ENCODE measurements at regions not wholly inside any gene's neighbourhood (a gene's known extent, or its start where the extent isn't known, plus 50 kb on each side); places are given as distances from the start of the nearest gene placed in this dataset.

- in situ Hi-C loops (cut with MboI; ENCODE audit: low sequenced_read_pairs) = no loop called here
- H3K4me3 ChIP-seq = no peak overlapping the region
Observed at GRCh38 chr10:100651916-100652315, 93.5 kb upstream of the PAX2 start.

GRCh38 chr10:100652406-100653135 lies 92.8 kb upstream of the PAX2 start:
- Histone ChIP-seq H3K4me1 (peaks cover 13% of the 10 kb centered on the region), H3K36me3 (replicated peaks) (no peaks in the 10 kb centered on the region), H3K4me3 (no peak overlapping the region), H3K27me3 (ENCODE audit: low read depth) (peaks cover 37% of the 10 kb centered on the region), H3K9me3 (no peaks in the 10 kb centered on the region)
- no peak for DNase-seq (ENCODE audit: low spot score in 2 of 2)
- in situ Hi-C loops (cut with MboI; ENCODE audit: low sequenced_read_pairs) = no loop called here

More at GRCh38 chr10:100651916-100652315, 93.5 kb upstream of the PAX2 start:
- Histone ChIP-seq H3K9me3 (no peaks in the 10 kb centered on the region), H3K36me3 (replicated peaks) (no peaks in the 10 kb centered on the region), H3K4me1 (peaks cover 13% of the 10 kb centered on the region), H3K27me3 (ENCODE audit: low read depth) (peaks cover 35% of the 10 kb centered on the region)
- no peak for DNase-seq (ENCODE audit: low spot score in 2 of 2)

- H3K9me3 ChIP-seq = no peaks in the 10 kb centered on the region
- no peaks in the 10 kb centered on the region for H3K36me3 ChIP-seq (replicated peaks)
- H3K4me3 ChIP-seq = no peak overlapping the region
- in situ Hi-C loops (cut with MboI; ENCODE audit: low sequenced_read_pairs) = no loop called here
- H3K27me3 ChIP-seq (ENCODE audit: low read depth) = peaks cover 43% of the 10 kb centered on the region
- H3K4me1 ChIP-seq = peaks cover 13% of the 10 kb centered on the region
- no peak for DNase-seq (ENCODE audit: low spot score in 2 of 2)
Observed at GRCh38 chr10:100653238-100653956, 92.0 kb upstream of the PAX2 start.

GRCh38 chr10:100653957-100654781 lies 91.2 kb upstream of the PAX2 start:
- peak; percentile 14 to 65 for DNase-seq (ENCODE audit: low spot score in 2 of 2)
- no peaks in the 10 kb centered on the region for H3K9me3 ChIP-seq
- H3K36me3 ChIP-seq (replicated peaks) = no peaks in the 10 kb centered on the region
- in situ Hi-C loops (cut with MboI; ENCODE audit: low sequenced_read_pairs) = no loop called here
- H3K27me3 ChIP-seq (ENCODE audit: low read depth) = peaks cover 43% of the 10 kb centered on the region
- peak overlapping the region; percentile 20 for H3K4me3 ChIP-seq
- peaks cover 13% of the 10 kb centered on the region for H3K4me1 ChIP-seq

GRCh38 chr10:100654782-100655325 lies 90.5 kb upstream of the PAX2 start:
- H3K9me3 ChIP-seq = no peaks in the 10 kb centered on the region
- in situ Hi-C loops (cut with MboI; ENCODE audit: low sequenced_read_pairs) = no loop called here
- peaks cover 13% of the 10 kb centered on the region for H3K4me1 ChIP-seq
- H3K36me3 ChIP-seq (replicated peaks) = no peaks in the 10 kb centered on the region
- peaks cover 50% of the 10 kb centered on the region for H3K27me3 ChIP-seq (ENCODE audit: low read depth)
- peak overlapping the region; percentile 20 for H3K4me3 ChIP-seq
- DNase-seq (ENCODE audit: low spot score in 2 of 2) = peak; percentile 22 to 59

- no peaks in the 10 kb centered on the region for H3K9me3 ChIP-seq
- peak overlapping the region; percentile 20 for H3K4me3 ChIP-seq
- H3K27me3 ChIP-seq (ENCODE audit: low read depth) = peaks cover 48% of the 10 kb centered on the region
- no peak for DNase-seq (ENCODE audit: low spot score in 2 of 2)
- H3K4me1 ChIP-seq = peaks cover 13% of the 10 kb centered on the region
- in situ Hi-C loops (cut with MboI; ENCODE audit: low sequenced_read_pairs) = no loop called here
- no peaks in the 10 kb centered on the region for H3K36me3 ChIP-seq (replicated peaks)
Observed at GRCh38 chr10:100655326-100655759, 90.0 kb upstream of the PAX2 start.

- in situ Hi-C loops (cut with MboI; ENCODE audit: low sequenced_read_pairs) = no loop called here
- Histone ChIP-seq H3K4me3 (peak overlapping the region; percentile 24), H3K36me3 (replicated peaks) (no peaks in the 10 kb centered on the region), H3K9me3 (no peaks in the 10 kb centered on the region), H3K27me3 (ENCODE audit: low read depth) (peaks cover 47% of the 10 kb centered on the region), H3K4me1 (peaks cover 13% of the 10 kb centered on the region)
- DNase-seq (ENCODE audit: low spot score in 2 of 2) = peak in 1 of 2 experiments; percentile 28
Observed at GRCh38 chr10:100655760-100656421, 89.5 kb upstream of the PAX2 start.

- Histone ChIP-seq H3K36me3 (replicated peaks) (no peaks in the 10 kb centered on the region), H3K27me3 (ENCODE audit: low read depth) (peaks cover 47% of the 10 kb centered on the region), H3K9me3 (no peaks in the 10 kb centered on the region), H3K4me1 (peaks cover 13% of the 10 kb centered on the region), H3K4me3 (peak overlapping the region; percentile 24)
- DNase-seq (ENCODE audit: low spot score in 2 of 2) = peak; percentile 53 to 72
- in situ Hi-C loops (cut with MboI; ENCODE audit: low sequenced_read_pairs) = no loop called here
Observed at GRCh38 chr10:100656454-100656853, 88.9 kb upstream of the PAX2 start.

GRCh38 chr10:100658269-100658668 lies 87.1 kb upstream of the PAX2 start:
- Histone ChIP-seq H3K36me3 (replicated peaks) (no peaks in the 10 kb centered on the region), H3K27me3 (ENCODE audit: low read depth) (peaks cover 39% of the 10 kb centered on the region), H3K4me3 (no peak overlapping the region), H3K9me3 (no peaks in the 10 kb centered on the region), H3K4me1 (peaks cover 13% of the 10 kb centered on the region)
- no peak for DNase-seq (ENCODE audit: low spot score in 2 of 2)
- in situ Hi-C loops (cut with MboI; ENCODE audit: low sequenced_read_pairs) = no loop called here

GRCh38 chr10:100659361-100660098 lies 85.9 kb upstream of the PAX2 start:
- in situ Hi-C loops (cut with MboI; ENCODE audit: low sequenced_read_pairs) = no loop called here
- H3K36me3 ChIP-seq (replicated peaks) = no peaks in the 10 kb centered on the region
- H3K27me3 ChIP-seq (ENCODE audit: low read depth) = peaks cover 33% of the 10 kb centered on the region
- no peak overlapping the region for H3K4me3 ChIP-seq
- DNase-seq (ENCODE audit: low spot score in 2 of 2) = no peak
- H3K9me3 ChIP-seq = no peaks in the 10 kb centered on the region
- peaks cover 11% of the 10 kb centered on the region for H3K4me1 ChIP-seq

- Histone ChIP-seq H3K27me3 (ENCODE audit: low read depth) (peaks cover 29% of the 10 kb centered on the region), H3K9me3 (no peaks in the 10 kb centered on the region), H3K36me3 (replicated peaks) (no peaks in the 10 kb centered on the region), H3K4me3 (no peak overlapping the region), H3K4me1 (peaks cover 7% of the 10 kb centered on the region)
- in situ Hi-C loops (cut with MboI; ENCODE audit: low sequenced_read_pairs) = no loop called here
- no peak for DNase-seq (ENCODE audit: low spot score in 2 of 2)
Observed at GRCh38 chr10:100660365-100660764, 85.0 kb upstream of the PAX2 start.

- no peak for DNase-seq (ENCODE audit: low spot score in 2 of 2)
- in situ Hi-C loops (cut with MboI; ENCODE audit: low sequenced_read_pairs) = no loop called here
- no peaks in the 10 kb centered on the region for H3K36me3 ChIP-seq (replicated peaks)
- H3K4me1 ChIP-seq = peaks cover 2% of the 10 kb centered on the region
- H3K9me3 ChIP-seq = no peaks in the 10 kb centered on the region
- H3K4me3 ChIP-seq = no peak overlapping the region
- peaks cover 25% of the 10 kb centered on the region for H3K27me3 ChIP-seq (ENCODE audit: low read depth)
Observed at GRCh38 chr10:100660945-100661344, 84.4 kb upstream of the PAX2 start.
